ENCODE measurements at regions not wholly inside any gene's neighbourhood (a gene's known extent, or its start where the extent isn't known, plus 50 kb on each side); places are given as distances from the start of the nearest gene placed in this dataset.

DNA sequence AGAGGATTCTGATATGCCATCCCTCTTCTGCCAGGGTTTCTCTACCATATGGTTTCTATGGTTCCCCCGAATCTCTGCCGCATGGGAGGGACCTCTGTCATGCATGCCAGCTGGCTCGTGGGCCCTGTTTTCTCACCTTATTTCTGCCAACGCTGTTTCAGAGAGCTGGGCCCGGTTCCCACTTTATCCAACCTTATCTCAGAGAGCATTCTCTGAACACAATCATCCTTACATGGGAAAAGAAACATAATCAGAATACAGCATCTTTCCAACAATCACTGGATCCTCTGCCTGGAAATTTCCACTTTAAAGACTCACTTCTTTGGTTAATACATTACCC is 234.5 kb upstream of the ZBTB20 start:
- no peak overlapping the region for H3K4me3 ChIP-seq (replicated peaks; ENCODE audit: low read depth, low read length)
- TF ChIP-seq, protein P1, sequence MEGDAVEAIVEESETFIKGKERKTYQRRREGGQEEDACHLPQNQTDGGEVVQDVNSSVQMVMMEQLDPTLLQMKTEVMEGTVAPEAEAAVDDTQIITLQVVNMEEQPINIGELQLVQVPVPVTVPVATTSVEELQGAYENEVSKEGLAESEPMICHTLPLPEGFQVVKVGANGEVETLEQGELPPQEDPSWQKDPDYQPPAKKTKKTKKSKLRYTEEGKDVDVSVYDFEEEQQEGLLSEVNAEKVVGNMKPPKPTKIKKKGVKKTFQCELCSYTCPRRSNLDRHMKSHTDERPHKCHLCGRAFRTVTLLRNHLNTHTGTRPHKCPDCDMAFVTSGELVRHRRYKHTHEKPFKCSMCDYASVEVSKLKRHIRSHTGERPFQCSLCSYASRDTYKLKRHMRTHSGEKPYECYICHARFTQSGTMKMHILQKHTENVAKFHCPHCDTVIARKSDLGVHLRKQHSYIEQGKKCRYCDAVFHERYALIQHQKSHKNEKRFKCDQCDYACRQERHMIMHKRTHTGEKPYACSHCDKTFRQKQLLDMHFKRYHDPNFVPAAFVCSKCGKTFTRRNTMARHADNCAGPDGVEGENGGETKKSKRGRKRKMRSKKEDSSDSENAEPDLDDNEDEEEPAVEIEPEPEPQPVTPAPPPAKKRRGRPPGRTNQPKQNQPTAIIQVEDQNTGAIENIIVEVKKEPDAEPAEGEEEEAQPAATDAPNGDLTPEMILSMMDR (IDR thresholded peaks at IDR 0.05; ENCODE audit: insufficient read depth, low read length, poor library complexity, severe bottlenecking) = no peak
- no peaks in the 10 kb centered on the region for H3K36me3 ChIP-seq (ENCODE audit: control insufficient read depth, insufficient read depth, low read length)
- H3K27me3 ChIP-seq (replicated peaks; ENCODE audit: control insufficient read depth, insufficient read depth, low read length) = no peaks in the 10 kb centered on the region
- DNase-seq (ENCODE audit: extremely low read depth, insufficient read length) = no peak

DNA sequence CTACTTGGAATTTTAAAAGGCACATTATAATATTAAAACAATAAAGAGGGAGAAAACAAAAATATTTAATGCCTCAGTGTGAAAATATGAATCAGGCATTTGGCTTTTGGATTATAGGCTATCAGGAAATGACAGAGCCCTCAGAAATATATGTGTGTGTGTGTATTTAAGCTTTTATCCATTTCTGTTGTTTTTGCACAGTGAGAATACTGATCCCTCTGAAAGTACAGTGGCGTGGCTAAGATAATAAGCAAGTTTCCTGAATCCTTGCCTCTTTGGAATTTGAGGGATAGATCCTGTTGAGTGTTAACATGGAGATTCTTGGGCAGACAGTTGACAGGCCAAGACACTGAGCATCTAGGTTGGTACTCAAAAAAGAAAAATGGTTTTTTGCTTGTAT is 234.8 kb upstream of the ZBTB20 start:
- DNase-seq (ENCODE audit: extremely low read depth, insufficient read length) = no peak
- Histone ChIP-seq H3K4me3 (replicated peaks; ENCODE audit: low read depth, low read length) (no peak overlapping the region), H3K36me3 (ENCODE audit: control insufficient read depth, insufficient read depth, low read length) (no peaks in the 10 kb centered on the region), H3K27me3 (replicated peaks; ENCODE audit: control insufficient read depth, insufficient read depth, low read length) (no peaks in the 10 kb centered on the region)
- TF ChIP-seq, protein P1 (IDR thresholded peaks at IDR 0.05; ENCODE audit: insufficient read depth, low read length, poor library complexity, severe bottlenecking) = no peak

DNA sequence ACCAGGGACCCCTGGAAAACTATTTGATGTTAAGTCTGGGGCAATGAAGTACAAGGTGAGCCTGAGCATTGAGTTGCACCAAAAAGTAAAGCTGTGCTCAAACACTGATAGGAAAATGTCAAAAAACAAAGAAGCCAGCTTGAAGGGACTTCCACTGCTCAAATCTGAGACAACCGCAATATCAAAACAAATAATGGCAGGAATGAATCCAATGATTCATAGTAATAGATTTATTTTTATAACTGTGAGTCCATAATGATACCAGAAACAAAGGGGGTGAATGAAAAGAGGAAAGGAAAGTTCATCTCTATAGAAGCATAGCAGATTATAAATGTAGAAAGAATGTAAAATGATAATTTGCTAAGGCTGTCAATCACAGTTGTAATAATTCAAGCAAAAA is 237.3 kb upstream of the ZBTB20 start:
- Histone ChIP-seq H3K27me3 (replicated peaks; ENCODE audit: control insufficient read depth, insufficient read depth, low read length) (no peaks in the 10 kb centered on the region), H3K4me3 (replicated peaks; ENCODE audit: low read depth, low read length) (no peak overlapping the region), H3K36me3 (ENCODE audit: control insufficient read depth, insufficient read depth, low read length) (no peaks in the 10 kb centered on the region)
- TF ChIP-seq, protein P1 (IDR thresholded peaks at IDR 0.05; ENCODE audit: insufficient read depth, low read length, poor library complexity, severe bottlenecking) = no peak
- no peak for DNase-seq (ENCODE audit: extremely low read depth, insufficient read length)

DNA sequence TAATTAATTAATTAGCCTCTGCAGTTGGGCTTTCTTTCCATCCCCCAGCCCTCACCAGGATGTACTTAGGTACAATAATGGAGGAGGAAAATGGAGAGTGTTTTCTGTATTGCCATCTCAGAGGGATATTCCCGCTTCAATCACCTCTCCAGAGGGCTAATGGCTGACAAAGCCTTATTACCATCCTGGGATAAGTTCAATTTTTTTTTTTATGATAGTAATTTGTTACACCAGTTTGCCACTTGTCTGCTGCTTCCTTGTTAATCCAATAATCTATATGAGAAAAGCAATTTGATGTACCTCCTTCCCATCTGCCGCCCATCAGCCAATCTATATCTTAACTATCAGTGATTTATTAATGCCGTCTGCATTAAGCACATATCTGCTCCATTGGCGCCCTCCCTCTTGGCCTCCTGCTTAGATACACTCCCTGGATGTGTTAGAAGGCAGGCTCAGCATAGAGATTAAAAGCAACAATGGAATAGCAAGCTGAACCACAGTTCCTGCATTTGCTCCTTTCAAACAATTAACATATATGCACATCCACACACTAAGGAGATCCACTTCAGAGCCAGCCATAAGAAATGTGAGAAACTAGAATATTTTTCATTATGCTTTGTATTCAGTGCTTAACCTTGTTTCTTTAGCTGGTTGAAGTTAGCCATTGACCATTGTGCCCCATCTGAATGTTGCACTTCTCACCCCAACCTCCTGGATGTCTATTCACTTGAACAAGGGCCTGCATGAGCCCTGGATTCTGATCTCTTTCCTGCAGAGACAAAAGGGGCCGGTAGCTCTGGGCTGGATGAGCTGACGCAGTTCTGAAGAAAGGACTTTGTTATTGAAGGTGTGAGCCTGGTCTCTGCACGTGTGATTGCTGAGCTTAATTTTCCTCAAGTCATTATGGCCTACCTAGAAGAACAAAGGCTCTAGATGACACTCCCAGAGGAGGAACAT is 237.3 kb upstream of the GAP43 start:
- TF ChIP-seq, protein P1 (IDR thresholded peaks at IDR 0.05; ENCODE audit: insufficient read depth, low read length, poor library complexity, severe bottlenecking) = no peak
- DNase-seq (ENCODE audit: extremely low read depth, insufficient read length) = no peak
- Histone ChIP-seq H3K4me3 (replicated peaks; ENCODE audit: low read depth, low read length) (no peak overlapping the region), H3K36me3 (ENCODE audit: control insufficient read depth, insufficient read depth, low read length) (no peaks in the 10 kb centered on the region), H3K27me3 (replicated peaks; ENCODE audit: control insufficient read depth, insufficient read depth, low read length) (no peaks in the 10 kb centered on the region)

DNA sequence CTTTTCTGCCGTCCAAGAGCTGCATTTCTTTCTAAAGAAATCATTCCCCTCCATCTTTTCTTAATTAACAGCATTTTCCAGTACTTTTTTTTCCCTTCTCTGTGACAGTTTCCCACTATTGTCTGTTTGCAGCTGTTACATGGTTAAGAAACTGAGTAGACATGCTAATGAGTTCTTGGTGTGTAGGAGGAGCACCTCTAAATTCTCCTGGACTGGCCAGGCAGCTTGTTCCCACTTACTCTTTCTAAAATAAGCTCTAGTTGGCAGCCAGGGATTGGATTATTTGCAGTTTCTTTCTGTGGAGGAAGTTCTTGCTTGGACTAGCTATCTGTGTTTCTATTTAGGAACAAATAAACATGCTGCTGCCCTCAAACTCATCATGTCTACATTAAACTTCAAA is 235.1 kb upstream of the GAP43 start:
- no peak for DNase-seq (ENCODE audit: extremely low read depth, insufficient read length)
- Histone ChIP-seq H3K36me3 (ENCODE audit: control insufficient read depth, insufficient read depth, low read length) (no peaks in the 10 kb centered on the region), H3K4me3 (replicated peaks; ENCODE audit: low read depth, low read length) (no peak overlapping the region), H3K27me3 (replicated peaks; ENCODE audit: control insufficient read depth, insufficient read depth, low read length) (no peaks in the 10 kb centered on the region)
- TF ChIP-seq, protein P1 (IDR thresholded peaks at IDR 0.05; ENCODE audit: insufficient read depth, low read length, poor library complexity, severe bottlenecking) = no peak
